ENCODE measurements at regions not wholly inside any gene's neighbourhood (a gene's known extent, or its start where the extent isn't known, plus 50 kb on each side); places are given as distances from the start of the nearest gene placed in this dataset.

GRCh38 chr18:8978394-8978793 is 124.1 kb upstream of the NDUFV2 start:
- H3K36me3 ChIP-seq (ENCODE audit: low read depth), result no peaks in the 10 kb centered on the region
- intact Hi-C loops (cut with DNase I, micrococcal nuclease), result no loop called here
- no peak overlapping the region for H3K4me3 ChIP-seq
- H3K9me3 ChIP-seq, result no peaks in the 10 kb centered on the region
- no peak for TF ChIP-seq CTCF (IDR thresholded peaks at IDR 0.05)
- ATAC-seq, result no peak
- H3K4me1 ChIP-seq (ENCODE audit: low read depth), result no peaks in the 10 kb centered on the region
- DNase-seq, result no peak

DNA sequence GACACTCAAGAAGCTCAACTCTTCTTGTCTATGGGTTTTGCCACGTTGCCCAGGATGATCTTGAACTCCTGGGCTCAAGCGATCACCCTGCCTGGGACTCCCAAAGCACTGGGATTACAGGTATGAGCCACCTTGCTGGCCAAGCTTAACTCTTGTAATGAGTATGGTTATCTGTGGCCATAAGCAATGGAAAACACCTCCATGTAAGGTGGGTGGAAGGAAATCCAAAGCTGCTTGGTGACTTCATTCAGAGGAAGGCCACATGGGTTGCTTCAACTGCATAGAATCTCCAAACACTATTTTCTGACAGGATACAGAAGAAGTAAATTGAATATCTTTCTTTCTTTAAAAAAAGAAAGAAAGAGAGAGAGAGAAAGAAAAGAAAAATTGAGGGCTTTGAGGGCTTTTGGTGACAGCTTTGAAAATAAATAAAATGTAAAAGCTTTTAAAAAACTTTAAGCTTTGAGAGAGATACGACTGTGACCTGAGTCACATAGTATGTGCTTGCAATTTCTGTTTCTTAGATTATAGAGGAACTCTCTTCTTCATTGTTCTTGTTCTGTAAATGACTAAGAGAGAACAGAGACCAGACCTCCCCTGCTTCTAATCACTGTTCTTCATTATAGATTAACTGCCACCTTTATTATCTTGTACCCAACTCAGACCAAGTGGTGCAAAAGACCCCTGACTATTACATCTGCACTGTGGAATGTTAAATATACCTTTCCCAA is 123.1 kb upstream of the NDUFV2 start:
- no peak overlapping the region for H3K4me3 ChIP-seq
- no peak for ATAC-seq
- intact Hi-C loops (cut with DNase I, micrococcal nuclease), result no loop called here
- TF ChIP-seq CTCF (IDR thresholded peaks at IDR 0.05), result no peak
- H3K4me1 ChIP-seq (ENCODE audit: low read depth), result no peaks in the 10 kb centered on the region
- DNase-seq, result no peak
- no peaks in the 10 kb centered on the region for H3K9me3 ChIP-seq
- no peaks in the 10 kb centered on the region for H3K36me3 ChIP-seq (ENCODE audit: low read depth)

GRCh38 chr18:8980496-8980895 is 122.0 kb upstream of the NDUFV2 start:
- H3K4me3 ChIP-seq, result no peak overlapping the region
- DNase-seq (no peak), ATAC-seq (no peak)
- no peak for TF ChIP-seq CTCF (IDR thresholded peaks at IDR 0.05)
- no peaks in the 10 kb centered on the region for H3K4me1 ChIP-seq (ENCODE audit: low read depth)
- intact Hi-C loops (cut with DNase I, micrococcal nuclease), result loop anchor here in 1 of 2 donors (10.0 kb wide), 2 partner anchors 286 to 326 kb away; no protein-coding TSS in a partner anchor
- no peaks in the 10 kb centered on the region for H3K9me3 ChIP-seq
- H3K36me3 ChIP-seq (ENCODE audit: low read depth), result no peaks in the 10 kb centered on the region

- ATAC-seq, result no peak
- no peak for DNase-seq
- Histone ChIP-seq H3K4me1 (ENCODE audit: low read depth) (no peaks in the 10 kb centered on the region), H3K9me3 (no peaks in the 10 kb centered on the region), H3K4me3 (no peak overlapping the region), H3K36me3 (ENCODE audit: low read depth) (no peaks in the 10 kb centered on the region)
- intact Hi-C loops (cut with DNase I, micrococcal nuclease), result loop anchor here in 1 of 2 donors (10.0 kb wide), 2 partner anchors 286 to 326 kb away; no protein-coding TSS in a partner anchor
- TF ChIP-seq CTCF (IDR thresholded peaks at IDR 0.05), result no peak
Observed at GRCh38 chr18:8980918-8981317, 121.6 kb upstream of the NDUFV2 start.

DNA sequence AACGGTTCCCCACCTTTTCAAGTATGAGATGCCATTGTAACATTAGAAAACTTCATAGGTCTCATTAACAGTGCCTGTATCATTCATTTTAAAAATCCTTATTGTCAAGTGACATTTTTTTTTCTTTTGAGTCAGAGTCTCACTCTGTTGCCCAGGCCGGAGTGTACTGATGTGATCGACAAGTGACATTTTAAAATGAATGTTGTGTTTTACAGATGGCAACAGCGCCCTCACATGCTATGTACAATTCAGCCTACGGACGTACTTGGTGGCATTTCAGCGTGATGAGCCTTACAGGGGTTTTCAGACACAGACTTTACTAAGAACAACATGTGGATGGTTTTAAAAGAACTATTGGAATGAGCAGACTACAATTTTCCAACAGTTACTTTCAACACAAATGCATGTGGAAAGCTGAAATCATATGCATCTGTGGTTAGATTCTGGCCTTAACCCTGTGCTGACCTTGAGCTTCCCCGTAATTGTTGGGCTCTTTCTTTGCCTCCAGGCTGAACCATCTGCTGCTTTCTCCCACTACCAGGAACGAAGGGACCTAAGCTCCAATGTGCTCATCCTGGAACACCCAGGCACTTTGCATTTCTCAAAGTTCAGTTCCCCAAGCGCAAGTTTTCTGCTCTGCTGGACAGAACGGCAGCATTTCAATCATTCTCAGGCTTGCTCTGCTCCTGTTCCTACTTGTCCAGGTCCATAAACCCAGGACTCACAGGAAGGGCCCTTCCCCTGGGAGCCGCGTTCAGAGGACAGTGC is 119.9 kb upstream of the NDUFV2 start:
- H3K36me3 ChIP-seq (ENCODE audit: low read depth), result no peaks in the 10 kb centered on the region
- peak; percentile 76 for ATAC-seq
- TF ChIP-seq CTCF (IDR thresholded peaks at IDR 0.05), result no peak
- no peak overlapping the region for H3K4me3 ChIP-seq
- H3K9me3 ChIP-seq, result no peaks in the 10 kb centered on the region
- intact Hi-C loops (cut with DNase I, micrococcal nuclease), result loop anchor here in 1 of 2 donors (10.0 kb wide), 2 partner anchors 288 to 328 kb away; no protein-coding TSS in a partner anchor
- DNase-seq, result peak in 1 of 3 donors; percentile 73
- H3K4me1 ChIP-seq (ENCODE audit: low read depth), result no peaks in the 10 kb centered on the region
